DOHH2 (cell line): ENCODE measurements at regions not wholly inside any gene's neighbourhood (a gene's known extent, or its start where the extent isn't known, plus 50 kb on each side); places are given as distances from the start of the nearest gene placed in this dataset.

Experiments
- H3F3A ChIP-seq: fragments of 200-600 bp; sonication (generic), shearing (Covaris generic); 2 replicates; pipeline ENCODE4 v1.6.0; 2016; ENCODE audit warnings: antibody characterized with exemption, mild to moderate bottlenecking; ENCODE audit not compliant: control insufficient read depth, insufficient read depth
- H3K27ac ChIP-seq: fragments of 200-600 bp; sonication (generic); 2 replicates; pipeline ENCODE4 v1.5.1; 2014; ENCODE audit warnings: low read depth, mild to moderate bottlenecking, low read length, moderate library complexity
- H3K27me3 ChIP-seq: fragments of 200-600 bp; sonication (generic); 2 replicates; pipeline ENCODE4 v1.6.1; 2014; ENCODE audit warnings: mild to moderate bottlenecking, low read length, mixed read lengths; ENCODE audit not compliant: control insufficient read depth
- H3K36me3 ChIP-seq: fragments of 200-600 bp; sonication (generic); 2 replicates; pipeline ENCODE4 v1.6.1; 2014; ENCODE audit warnings: mild to moderate bottlenecking, low read length, moderate library complexity, mixed read lengths; ENCODE audit not compliant: control insufficient read depth
- H3K4me1 ChIP-seq: fragments of 200-600 bp; sonication (generic); 2 replicates; pipeline ENCODE4 v1.6.1; 2014; ENCODE audit warnings: mild to moderate bottlenecking, low read length, mixed read lengths; ENCODE audit not compliant: control insufficient read depth
- H3K4me2 ChIP-seq: fragments of 200-600 bp; sonication (generic); 2 replicates; pipeline ENCODE4 v1.6.0; 2014; ENCODE audit warnings: mild to moderate bottlenecking, low read length, moderate library complexity
- H3K4me3 ChIP-seq: fragments of 200-600 bp; sonication (generic); 2 replicates; pipeline ENCODE4 v1.5.1; 2014; ENCODE audit warnings: mild to moderate bottlenecking, low read length, mixed read lengths
- H3K79me2 ChIP-seq: fragments of 200-600 bp; sonication (generic); 2 replicates; pipeline ENCODE4 v1.6.1; 2014; ENCODE audit warnings: mild to moderate bottlenecking, low read length, mixed read lengths; ENCODE audit not compliant: control insufficient read depth
- H3K9me2 ChIP-seq: fragments of 200-600 bp; sonication (generic); replicated peaks from 2 replicates; pipeline ENCODE4 v1.6.1; 2014; ENCODE audit warnings: mild to moderate bottlenecking, low read length, mixed read lengths; ENCODE audit not compliant: control insufficient read depth
- H3K9me3 ChIP-seq: fragments of 200-600 bp; sonication (generic); 2 replicates; pipeline ENCODE4 v1.6.1; 2014; ENCODE audit warnings: antibody characterized with exemption, low read length, mixed read lengths; ENCODE audit not compliant: control insufficient read depth, insufficient read depth
- H4K20me1 ChIP-seq: fragments of 200-600 bp; sonication (generic); 2 replicates; pipeline ENCODE4 v1.6.0; 2014; ENCODE audit warnings: low read depth, mild to moderate bottlenecking, antibody characterized with exemption, low read length, moderate library complexity; ENCODE audit not compliant: control insufficient read depth, insufficient read depth
- CTCF ChIP-seq: fragments of 200-600 bp; sonication (generic); IDR thresholded peaks from one replicate; pipeline ENCODE4 v1.5.1; 2014; ENCODE audit warnings: antibody characterized with exemption, mild to moderate bottlenecking, low read depth, low read length; ENCODE audit not compliant: poor library complexity, severe bottlenecking
- EZH2phosphoT487 ChIP-seq: fragments of 200-600 bp; sonication (generic); IDR thresholded peaks from 2 replicates; pipeline ENCODE4 v1.6.1; 2017; ENCODE audit warnings: borderline replicate concordance, mild to moderate bottlenecking, antibody characterized with exemption, low read length, moderate library complexity, mixed read lengths

- H3K4me2 ChIP-seq: no peak overlapping the region
- H3F3A ChIP-seq: no peaks in the 10 kb centered on the region
- H3K4me3 ChIP-seq: no peak overlapping the region
- H4K20me1 ChIP-seq: no peaks in the 10 kb centered on the region
- no peak overlapping the region for H3K27ac ChIP-seq
- no peaks in the 10 kb centered on the region for H3K27me3 ChIP-seq
- no peaks in the 10 kb centered on the region for H3K9me3 ChIP-seq
- no peaks in the 10 kb centered on the region for H3K79me2 ChIP-seq
- no peak for TF ChIP-seq CTCF
- TF ChIP-seq EZH2phosphoT487: no peak
- H3K36me3 ChIP-seq: no peaks in the 10 kb centered on the region
- no peaks in the 10 kb centered on the region for H3K4me1 ChIP-seq
- H3K9me2 ChIP-seq: no peaks in the 10 kb centered on the region
Observed at GRCh38 chr4:186852964-186853391, 129.3 kb upstream of the FAT1 start.

GRCh38 chr4:186854256-186854655 lies 130.6 kb upstream of the FAT1 start:
- Histone ChIP-seq H3K36me3 (no peaks in the 10 kb centered on the region), H3K4me1 (no peaks in the 10 kb centered on the region), H3K4me3 (no peak overlapping the region), H3K79me2 (no peaks in the 10 kb centered on the region), H3K4me2 (no peak overlapping the region), H3K27me3 (no peaks in the 10 kb centered on the region), H3K9me3 (no peaks in the 10 kb centered on the region), H3K27ac (no peak overlapping the region), H4K20me1 (no peaks in the 10 kb centered on the region), H3K9me2 (no peaks in the 10 kb centered on the region), H3F3A (no peaks in the 10 kb centered on the region)
- TF ChIP-seq CTCF: no peak
- TF ChIP-seq EZH2phosphoT487: no peak

- Histone ChIP-seq H3K4me2 (no peak overlapping the region), H3K9me3 (no peaks in the 10 kb centered on the region), H3F3A (no peaks in the 10 kb centered on the region), H3K36me3 (no peaks in the 10 kb centered on the region), H3K27me3 (no peaks in the 10 kb centered on the region), H3K27ac (no peak overlapping the region), H3K79me2 (no peaks in the 10 kb centered on the region), H3K4me1 (no peaks in the 10 kb centered on the region), H3K4me3 (no peak overlapping the region), H3K9me2 (no peaks in the 10 kb centered on the region), H4K20me1 (no peaks in the 10 kb centered on the region)
- TF ChIP-seq CTCF: no peak
- TF ChIP-seq EZH2phosphoT487: no peak
Observed at GRCh38 chr4:186855111-186855510, 131.5 kb upstream of the FAT1 start.

GRCh38 chr4:186857793-186858192 lies 134.1 kb upstream of the FAT1 start:
- no peaks in the 10 kb centered on the region for H3K27me3 ChIP-seq
- H3K79me2 ChIP-seq: no peaks in the 10 kb centered on the region
- no peak overlapping the region for H3K4me2 ChIP-seq
- no peaks in the 10 kb centered on the region for H3K36me3 ChIP-seq
- no peak overlapping the region for H3K27ac ChIP-seq
- H3F3A ChIP-seq: no peaks in the 10 kb centered on the region
- no peaks in the 10 kb centered on the region for H3K9me2 ChIP-seq
- H3K9me3 ChIP-seq: no peaks in the 10 kb centered on the region
- TF ChIP-seq CTCF (no peak), EZH2phosphoT487 (no peak)
- no peaks in the 10 kb centered on the region for H3K4me1 ChIP-seq
- H3K4me3 ChIP-seq: no peak overlapping the region
- no peaks in the 10 kb centered on the region for H4K20me1 ChIP-seq
